ELR (cell line): ENCODE measurements at regions not wholly inside any gene's neighbourhood (a gene's known extent, or its start where the extent isn't known, plus 50 kb on each side); places are given as distances from the start of the nearest gene placed in this dataset.
"Not testable (repeated sequence)": the region's sequence is repeated elsewhere in the genome, so short reads cannot be mapped to it uniquely, and the experiment has no call there.

ENCODE experiments used
- DNase-seq: peaks from one replicate; pipeline ENCODE4 v3.0.0-alpha.2; 2015; ENCODE audit warnings: low read depth

DNA sequence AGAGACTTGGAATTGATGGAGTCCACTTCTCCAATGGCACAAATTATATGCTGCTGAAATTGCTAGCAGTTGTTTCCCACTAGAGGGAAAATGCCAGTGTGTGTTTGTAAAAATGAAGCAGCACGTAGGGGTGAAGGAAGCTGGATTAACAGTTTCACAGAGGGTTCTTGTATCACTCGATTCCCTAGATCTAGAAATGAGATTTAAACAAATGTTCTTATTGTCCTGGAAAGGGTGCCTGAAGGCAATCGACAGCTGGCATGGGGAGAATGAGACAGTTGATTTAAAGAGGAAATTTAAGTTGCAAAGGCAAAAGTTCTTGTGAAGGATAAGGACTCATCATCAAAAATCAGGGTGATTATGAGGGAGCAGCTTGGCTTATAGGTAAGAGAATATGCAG, 234.8 kb upstream of the ARPP21 start:
- DNase-seq: no peak

DNA sequence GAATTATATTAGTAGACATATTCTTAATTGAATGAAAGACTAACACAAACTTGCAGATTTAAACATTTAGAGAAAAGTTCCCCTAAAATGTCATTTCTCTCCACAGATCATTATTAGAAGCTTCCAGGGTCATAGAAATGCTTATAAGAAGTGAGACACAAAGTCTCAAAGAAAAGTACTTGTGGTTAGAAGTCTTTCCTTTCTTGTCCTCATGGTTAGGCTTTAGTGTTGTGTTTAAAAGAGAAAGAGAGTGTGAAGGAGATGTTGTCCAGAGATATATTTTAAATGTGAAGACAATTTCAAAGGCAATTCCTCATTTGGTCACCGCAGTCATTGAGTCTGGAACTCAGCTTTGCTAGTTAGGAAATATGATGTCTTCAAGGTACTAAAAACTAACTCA, 230.4 kb upstream of the ARPP21 start:
- DNase-seq: no peak

GRCh38 chr3:35409991-35410390, 229.3 kb upstream of the ARPP21 start:
- DNase-seq: no peak

GRCh38 chr3:35413483-35413882, 225.8 kb upstream of the ARPP21 start:
- no peak for DNase-seq

DNA sequence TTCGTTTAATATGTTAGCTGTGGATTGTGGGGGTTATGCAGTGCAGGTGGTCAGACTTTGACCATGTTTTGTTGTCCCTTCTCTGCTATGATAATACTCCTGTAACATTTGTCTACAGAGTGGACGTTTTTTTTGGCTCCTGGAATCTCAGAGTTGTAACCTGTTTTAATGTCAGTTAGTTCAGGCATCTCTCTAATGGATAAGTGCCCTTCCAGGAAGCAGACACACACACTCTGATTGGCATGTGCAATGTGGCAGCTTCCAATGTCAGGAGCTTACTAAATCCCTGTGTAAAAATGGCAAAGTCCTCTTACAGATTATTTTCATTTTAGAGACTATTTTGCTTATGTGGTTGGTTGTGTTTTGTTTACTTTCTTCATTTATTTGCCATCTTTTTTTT, 222.2 kb upstream of the ARPP21 start:
- no peak for DNase-seq

DNA sequence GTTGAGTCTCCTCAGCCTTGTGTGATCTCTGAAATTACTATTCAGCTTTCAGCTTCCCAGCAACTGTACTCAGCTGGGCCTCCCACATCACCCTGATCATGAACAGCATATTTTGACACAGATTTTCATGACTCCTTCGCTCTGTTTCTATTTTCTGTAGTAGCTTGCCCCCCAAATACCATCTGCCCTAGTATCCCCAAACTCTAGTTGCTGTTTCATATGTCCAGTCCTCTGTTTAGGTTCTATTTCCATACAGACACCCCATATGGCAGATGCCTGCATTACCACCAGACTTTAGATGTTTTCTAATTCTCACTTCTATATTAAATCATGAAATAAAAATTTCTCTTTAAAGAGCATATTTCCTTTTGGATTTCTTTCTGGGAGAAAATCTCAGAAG, 217.2 kb upstream of the ARPP21 start:
- DNase-seq: no peak

DNA sequence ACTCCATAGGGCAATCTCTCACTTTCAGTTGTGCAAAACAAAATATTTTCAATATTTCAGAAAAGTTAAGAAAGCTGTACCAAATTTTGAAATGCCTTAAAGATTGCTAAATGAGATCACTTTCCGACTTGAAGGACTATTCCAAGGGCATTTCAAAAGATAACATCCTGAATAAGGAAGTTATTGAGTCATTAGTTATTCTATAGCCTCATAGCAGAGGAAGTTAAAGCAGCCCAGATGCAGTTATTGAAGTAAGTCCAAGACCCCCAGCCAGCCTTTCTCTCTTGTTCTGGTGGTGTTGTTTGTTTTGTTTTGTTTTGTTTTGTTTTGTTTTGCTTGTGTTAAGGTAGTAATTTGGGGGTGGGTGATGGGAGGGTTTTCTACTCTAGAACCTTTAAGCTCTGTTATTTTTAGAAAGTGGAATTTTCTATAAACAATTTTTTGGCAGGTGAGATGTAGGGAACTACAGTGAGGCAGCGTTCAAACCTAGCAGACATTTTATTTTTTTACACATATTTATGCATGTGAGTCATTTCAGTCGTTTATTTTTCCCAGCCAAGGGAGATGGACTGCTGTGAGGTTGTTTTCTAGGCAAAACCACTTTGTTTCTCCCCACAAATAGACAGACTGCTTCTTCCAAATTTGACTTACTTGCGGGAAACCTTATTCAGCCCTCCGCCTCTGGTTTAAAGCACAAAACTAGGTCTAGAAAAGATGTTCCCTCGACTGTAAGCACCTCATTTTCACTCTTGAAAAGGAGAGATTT, 216.3 kb upstream of the ARPP21 start:
- DNase-seq: no peak

DNA sequence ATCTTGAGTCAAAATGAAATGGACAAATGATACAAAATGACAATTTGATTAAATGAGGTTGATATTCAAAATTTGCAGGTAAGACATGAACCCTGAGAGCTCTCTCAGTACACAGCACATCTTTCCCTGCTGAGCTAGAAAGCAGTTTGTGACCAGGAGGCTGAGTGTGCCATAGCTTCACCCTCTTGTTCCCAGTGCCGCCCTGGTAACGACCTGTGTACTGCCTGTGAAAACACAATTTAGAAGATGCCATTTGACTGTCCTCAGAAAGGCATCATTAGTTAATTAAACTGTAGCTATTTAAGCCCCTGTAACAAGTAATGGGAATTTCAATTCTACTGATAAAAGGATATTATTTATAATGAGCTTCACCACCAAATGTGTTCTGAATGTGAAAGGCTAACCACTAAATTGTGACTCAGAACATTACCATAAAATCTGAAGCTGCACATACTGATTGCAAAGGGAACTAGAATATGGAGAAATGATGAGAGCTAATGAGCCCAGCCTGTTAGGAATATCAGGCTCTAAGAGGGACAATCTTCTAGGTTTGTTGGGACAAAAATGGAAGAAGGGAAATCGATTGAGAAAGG, 212.9 kb upstream of the ARPP21 start:
- no peak for DNase-seq

GRCh38 chr3:35437381-35437780, 201.9 kb upstream of the ARPP21 start:
- DNase-seq: no peak

DNA sequence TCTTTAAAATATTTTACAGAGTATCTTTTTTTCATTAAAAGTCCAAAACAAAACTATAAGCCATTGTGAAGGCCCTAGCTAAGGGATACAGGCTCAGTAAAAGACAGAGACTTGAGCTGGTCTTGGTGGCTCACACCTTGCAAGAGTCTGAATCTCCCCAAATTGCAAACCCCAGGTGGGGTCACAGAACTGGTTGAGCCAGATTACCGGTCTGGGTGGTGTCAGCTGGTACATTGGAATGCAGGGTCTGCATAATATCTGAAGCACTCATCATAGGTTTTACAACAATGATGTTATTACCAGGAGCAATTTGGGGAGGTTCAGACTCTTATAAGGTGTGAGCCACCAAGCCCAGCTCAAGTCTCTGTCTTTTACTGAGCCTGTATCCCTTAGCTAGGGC, 201.2 kb upstream of the ARPP21 start:
- DNase-seq: no peak

GRCh38 chr3:35439663-35440062, 199.7 kb upstream of the ARPP21 start:
- DNase-seq: no peak

- DNase-seq: no peak
These were observed 198.5 kb upstream of the ARPP21 start for GRCh38 chr3:35440826-35441225.

GRCh38 chr3:35446896-35447295, 192.4 kb upstream of the ARPP21 start:
- DNase-seq: no peak

GRCh38 chr3:35448121-35448520, 191.2 kb upstream of the ARPP21 start:
- DNase-seq: no peak

- no peak for DNase-seq
These were observed 190.6 kb upstream of the ARPP21 start for GRCh38 chr3:35448681-35449080.

DNA sequence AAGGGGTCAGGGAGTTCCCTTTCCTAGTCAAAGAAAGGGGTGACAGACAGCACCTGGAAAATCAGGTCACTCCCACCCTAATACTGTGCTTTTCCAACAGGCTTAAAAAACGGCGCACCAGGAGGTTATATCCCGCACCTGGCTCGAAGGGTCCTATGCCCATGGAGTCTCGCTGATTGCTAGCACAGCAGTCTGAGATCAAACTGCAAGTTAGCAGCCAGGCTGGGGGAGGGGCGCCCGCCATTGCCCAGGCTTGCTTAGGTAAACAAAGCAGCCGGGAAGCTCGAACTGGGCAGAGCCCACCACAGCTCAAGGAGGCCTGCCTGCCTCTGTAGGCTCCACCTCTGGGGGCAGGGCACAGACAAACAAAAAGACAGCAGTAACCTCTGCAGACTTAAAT, 184.5 kb upstream of the ARPP21 start:
- DNase-seq: not testable (repeated sequence)

- no peak for DNase-seq
These were observed 165.4 kb upstream of the ARPP21 start for GRCh38 chr3:35473956-35474355.

GRCh38 chr3:35482566-35482965, 156.8 kb upstream of the ARPP21 start:
- DNase-seq: not testable (repeated sequence)

- no peak for DNase-seq
These were observed 156.2 kb upstream of the ARPP21 start for GRCh38 chr3:35483131-35483530.

- no peak for DNase-seq
These were observed 154.3 kb upstream of the ARPP21 start for GRCh38 chr3:35484929-35485530.

GRCh38 chr3:35486295-35486694, 153.0 kb upstream of the ARPP21 start:
- no peak for DNase-seq

DNA sequence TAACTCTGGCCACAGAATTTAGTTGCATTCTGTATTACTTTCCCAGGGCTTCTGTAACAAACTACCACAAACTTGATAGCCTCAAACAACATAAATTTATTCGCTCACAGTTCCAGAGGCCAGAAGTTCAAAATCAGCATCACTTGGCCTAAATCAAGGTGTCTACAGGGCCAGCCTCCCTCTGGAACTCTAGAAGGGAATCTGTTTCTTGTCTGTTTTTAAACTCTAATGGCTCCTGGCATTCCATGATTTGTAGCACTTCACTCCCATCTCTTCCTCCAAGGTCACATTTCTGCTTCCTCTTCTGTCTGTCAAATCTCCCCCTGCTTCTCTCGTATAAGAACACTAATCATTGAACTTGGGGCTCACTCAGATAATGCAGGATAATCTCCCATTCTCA, 151.9 kb upstream of the ARPP21 start:
- DNase-seq: no peak

- no peak for DNase-seq
These were observed 150.8 kb upstream of the ARPP21 start for GRCh38 chr3:35488526-35488925.

DNA sequence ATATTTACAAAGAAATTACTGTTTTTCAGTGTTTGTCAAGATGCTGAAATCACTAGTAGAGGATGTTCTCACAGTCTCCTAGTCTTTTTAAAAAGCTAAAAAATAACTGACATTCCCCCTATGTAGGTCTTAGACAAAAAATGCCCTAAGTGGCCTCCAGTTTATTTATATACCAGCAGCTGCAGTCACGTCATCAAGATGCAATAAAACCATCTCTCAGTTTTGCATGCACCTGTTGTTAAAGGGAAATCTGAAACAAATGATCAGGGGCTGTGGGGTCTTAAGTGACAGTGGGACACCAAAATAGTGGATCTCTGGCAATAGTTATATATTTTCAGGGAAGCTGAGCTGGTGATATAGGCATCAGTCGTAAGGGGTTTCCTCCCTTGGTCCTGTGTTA, 146.5 kb upstream of the ARPP21 start:
- no peak for DNase-seq
